PC-3 (cell line): ENCODE measurements at regions not wholly inside any gene's neighbourhood (a gene's known extent, or its start where the extent isn't known, plus 50 kb on each side); places are given as distances from the start of the nearest gene placed in this dataset.

Experiments used
- CTCF ChIP-seq: fragments of 300-600 bp; sonication (generic); conservative IDR thresholded peaks from 2 replicates; pipeline ENCODE4 v1.5.1; 2017; ENCODE audit warnings: antibody characterized with exemption, low read depth, mild to moderate bottlenecking, low read length
- EZH2 ChIP-seq: fragments of 300-600 bp; sonication (generic); IDR thresholded peaks from one replicate; pipeline ENCODE4 v1.6.1; 2017; ENCODE audit warnings: antibody characterized with exemption, mild to moderate bottlenecking, low read length; ENCODE audit not compliant: unreplicated experiment

DNA sequence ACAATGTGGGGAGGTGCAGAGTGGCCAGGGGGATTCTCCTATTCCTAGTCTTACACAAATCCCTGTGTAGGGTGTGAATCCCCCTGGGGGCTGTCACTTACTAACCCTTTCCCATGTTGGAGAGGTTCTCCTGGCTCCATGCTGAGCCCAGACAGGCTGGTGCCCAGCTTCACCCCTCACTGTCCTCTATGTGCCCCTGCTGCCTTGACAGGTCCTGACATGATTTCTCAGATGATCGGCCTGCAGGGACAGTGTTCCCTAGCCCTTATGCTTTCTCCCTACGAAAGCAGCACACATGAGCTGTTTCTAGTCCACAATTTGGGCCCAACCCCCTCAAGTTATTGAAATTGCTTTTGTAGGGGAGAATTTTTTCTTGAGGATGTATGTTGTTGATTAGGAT, 68.9 kb upstream of the FAM78B start:
- TF ChIP-seq CTCF (no peak), EZH2 (no peak)
